Lower leg skin (tissue), 3 donors: ENCODE measurements at regions not wholly inside any gene's neighbourhood (a gene's known extent, or its start where the extent isn't known, plus 50 kb on each side); places are given as distances from the start of the nearest gene placed in this dataset.

ENCODE experiments used
- CTCF ChIP-seq, 3 donors: fragments of 450-650 bp; IDR thresholded peaks; one replicate each; pipeline ENCODE4 v1.5.1; 2016; ENCODE audit warnings: antibody characterized with exemption in 3 of 3, mild to moderate bottlenecking in 3 of 3, moderate library complexity in 2 of 3
- POLR2A ChIP-seq, 2 donors: fragments of 450-650 bp; IDR thresholded peaks; one replicate each; pipeline ENCODE4 v1.6.1; 2016 to 2017; ENCODE audit warnings: antibody characterized with exemption in 2 of 2, mild to moderate bottlenecking in 1 of 2, moderate library complexity in 1 of 2

GRCh38 chr3:191087391-191087790 lies 111.7 kb upstream of the OSTN start:
- TF ChIP-seq CTCF (IDR thresholded peaks at IDR 0.05) (no peak), POLR2A (IDR thresholded peaks at IDR 0.05) (no peak)
